SK-N-SH treated with all-trans-retinoic acid at 6 μM for 48 hours (cell line): ENCODE measurements at regions not wholly inside any gene's neighbourhood (a gene's known extent, or its start where the extent isn't known, plus 50 kb on each side); places are given as distances from the start of the nearest gene placed in this dataset.

Experiments used
- ATAC-seq: fragments of 200-7000 bp; cut with Tn5 transposase; 3 replicates; pipeline ENCODE4 v1.9.1; 2020; ENCODE audit warnings: mild to moderate bottlenecking, moderate library complexity
- BACH2 ChIP-seq: fragments of 250-450 bp; sonication (Bioruptor Pico); IDR thresholded peaks from 2 replicates; pipeline ENCODE4 v1.9.0; 2021; ENCODE audit warnings: mild to moderate bottlenecking, borderline replicate concordance
- CREB5 ChIP-seq: fragments of 250-450 bp; sonication (Bioruptor Pico); IDR thresholded peaks from 2 replicates; pipeline ENCODE4 v1.5.1; 2020; ENCODE audit warnings: low read depth, mild to moderate bottlenecking, moderate library complexity
- CSDC2 ChIP-seq: fragments of 250-450 bp; sonication (Bioruptor Pico); IDR thresholded peaks from 2 replicates; pipeline ENCODE4 v1.5.0; 2020; ENCODE audit warnings: mild to moderate bottlenecking, moderate library complexity
- CSRNP3 ChIP-seq: fragments of 250-450 bp; sonication (Bioruptor Pico); IDR thresholded peaks from 2 replicates; pipeline ENCODE4 v1.5.1; 2021; ENCODE audit warnings: mild to moderate bottlenecking, moderate library complexity
- ESRRG ChIP-seq: fragments of 250-450 bp; sonication (Bioruptor Pico); IDR thresholded peaks from 2 replicates; pipeline ENCODE4 v1.6.1; 2021; ENCODE audit warnings: mild to moderate bottlenecking
- GLIS3 ChIP-seq: fragments of 250-450 bp; sonication (Bioruptor Pico); IDR thresholded peaks from 2 replicates; pipeline ENCODE4 v1.5.0; 2020; ENCODE audit warnings: mild to moderate bottlenecking, moderate library complexity
- ISL1 ChIP-seq: fragments of 250-450 bp; sonication (Bioruptor Pico); IDR thresholded peaks from 2 replicates; pipeline ENCODE4 v2.1.2; 2022; ENCODE audit warnings: mild to moderate bottlenecking, moderate library complexity
- OSR1 ChIP-seq: fragments of 250-450 bp; sonication (Bioruptor Pico); IDR thresholded peaks from 2 replicates; pipeline ENCODE4 v1.8.0; 2022; ENCODE audit warnings: moderate library complexity, mild to moderate bottlenecking, inconsistent platforms
- POU6F1 ChIP-seq: fragments of 250-450 bp; sonication (Bioruptor Pico); IDR thresholded peaks from 2 replicates; pipeline ENCODE4 v1.8.0; 2021; ENCODE audit warnings: low read depth, mild to moderate bottlenecking, moderate library complexity, borderline replicate concordance
- PPARA ChIP-seq: fragments of 250-450 bp; sonication (Bioruptor Pico); IDR thresholded peaks from 2 replicates; pipeline ENCODE4 v1.5.0; 2020; ENCODE audit warnings: mild to moderate bottlenecking, borderline replicate concordance
- RARB ChIP-seq: fragments of 250-450 bp; sonication (Bioruptor Pico); IDR thresholded peaks from 2 replicates; pipeline ENCODE4 v1.8.0; 2021; ENCODE audit warnings: mild to moderate bottlenecking, moderate library complexity
- SNAI2 ChIP-seq: fragments of 250-450 bp; sonication (Bioruptor Pico); IDR thresholded peaks from 2 replicates; pipeline ENCODE4 v1.5.0; 2020; ENCODE audit warnings: mild to moderate bottlenecking, moderate library complexity
- TCF4 ChIP-seq: fragments of 250-450 bp; sonication (Bioruptor Pico); IDR thresholded peaks from 2 replicates; pipeline ENCODE4 v1.8.0; 2021; ENCODE audit warnings: mild to moderate bottlenecking, moderate library complexity, borderline replicate concordance
- TOX ChIP-seq: fragments of 250-450 bp; sonication (Bioruptor Pico); IDR thresholded peaks from 2 replicates; pipeline ENCODE4 v1.8.0; 2021; ENCODE audit warnings: mild to moderate bottlenecking, moderate library complexity, borderline replicate concordance
- TSHZ2 ChIP-seq: fragments of 250-450 bp; sonication (Bioruptor Pico); IDR thresholded peaks from 2 replicates; pipeline ENCODE4 v1.5.0; 2020; ENCODE audit warnings: mild to moderate bottlenecking, moderate library complexity
- ZC3H10 ChIP-seq: fragments of 250-450 bp; sonication (Bioruptor Pico); IDR thresholded peaks from 2 replicates; pipeline ENCODE4 v1.5.1; 2021; ENCODE audit warnings: mild to moderate bottlenecking, moderate library complexity
- ZFP3 ChIP-seq: fragments of 250-450 bp; sonication (Bioruptor Pico); IDR thresholded peaks from 2 replicates; pipeline ENCODE4 v1.5.0; 2020; ENCODE audit warnings: mild to moderate bottlenecking, moderate library complexity
- ZNF565 ChIP-seq: fragments of 450-650 bp; formaldehyde crosslinking; conservative IDR thresholded peaks from 2 replicates; pipeline ENCODE4 v1.5.0; 2020; ENCODE audit warnings: low read depth, mild to moderate bottlenecking, moderate library complexity
- ZNF8 ChIP-seq: fragments of 450-650 bp; formaldehyde crosslinking; IDR thresholded peaks from 2 replicates; pipeline ENCODE4 v1.5.0; 2020; ENCODE audit warnings: mild to moderate bottlenecking, moderate library complexity

GRCh38 chr15:81813215-81813614, 232.6 kb downstream of the MEX3B start:
- TF ChIP-seq ISL1 (no peak), CSRNP3 (CRISPR knock-in tag) (no peak), TCF4 (no peak), ZNF8 (no peak), TOX (CRISPR knock-in tag) (no peak), ZC3H10 (no peak), CSDC2 (no peak), TSHZ2 (CRISPR knock-in tag) (no peak), POU6F1 (no peak), ESRRG (CRISPR knock-in tag) (no peak)
- ATAC-seq = peak; percentile 65

GRCh38 chr15:81812456-81812855, 233.4 kb downstream of the MEX3B start:
- no peak for TF ChIP-seq ZNF565
- no peak for TF ChIP-seq POU6F1
- no peak for TF ChIP-seq CREB5 (CRISPR knock-in tag)
- no peak for TF ChIP-seq SNAI2 (CRISPR knock-in tag)
- TF ChIP-seq TOX (CRISPR knock-in tag) = no peak
- no peak for TF ChIP-seq GLIS3 (CRISPR knock-in tag)
- no peak for TF ChIP-seq CSDC2
- TF ChIP-seq ESRRG (CRISPR knock-in tag) = no peak
- no peak for TF ChIP-seq RARB (CRISPR knock-in tag)
- no peak for TF ChIP-seq PPARA (CRISPR knock-in tag)
- no peak for TF ChIP-seq ZNF8
- no peak for TF ChIP-seq TSHZ2 (CRISPR knock-in tag)
- no peak for TF ChIP-seq BACH2
- TF ChIP-seq, all 23 proteins: peak for 0
- no peak for ATAC-seq

GRCh38 chr15:81811736-81812135, 234.1 kb downstream of the MEX3B start:
- no peak for TF ChIP-seq ZFP3 (CRISPR knock-in tag)
- no peak for TF ChIP-seq ZNF8
- no peak for TF ChIP-seq CREB5 (CRISPR knock-in tag)
- no peak for TF ChIP-seq ZC3H10
- TF ChIP-seq BACH2 = no peak
- no peak for TF ChIP-seq TCF4
- TF ChIP-seq OSR1 (CRISPR knock-in tag) = no peak
- no peak for ATAC-seq
